ENCODE measurements at regions not wholly inside any gene's neighbourhood (a gene's known extent, or its start where the extent isn't known, plus 50 kb on each side); places are given as distances from the start of the nearest gene placed in this dataset.

GRCh38 chr13:89660752-89661151 lies 1686.7 kb upstream of the MIR17HG start:
- DNase-seq: no peak

GRCh38 chr13:89673789-89674311 lies 1673.6 kb upstream of the MIR17HG start:
- DNase-seq: no peak

DNA sequence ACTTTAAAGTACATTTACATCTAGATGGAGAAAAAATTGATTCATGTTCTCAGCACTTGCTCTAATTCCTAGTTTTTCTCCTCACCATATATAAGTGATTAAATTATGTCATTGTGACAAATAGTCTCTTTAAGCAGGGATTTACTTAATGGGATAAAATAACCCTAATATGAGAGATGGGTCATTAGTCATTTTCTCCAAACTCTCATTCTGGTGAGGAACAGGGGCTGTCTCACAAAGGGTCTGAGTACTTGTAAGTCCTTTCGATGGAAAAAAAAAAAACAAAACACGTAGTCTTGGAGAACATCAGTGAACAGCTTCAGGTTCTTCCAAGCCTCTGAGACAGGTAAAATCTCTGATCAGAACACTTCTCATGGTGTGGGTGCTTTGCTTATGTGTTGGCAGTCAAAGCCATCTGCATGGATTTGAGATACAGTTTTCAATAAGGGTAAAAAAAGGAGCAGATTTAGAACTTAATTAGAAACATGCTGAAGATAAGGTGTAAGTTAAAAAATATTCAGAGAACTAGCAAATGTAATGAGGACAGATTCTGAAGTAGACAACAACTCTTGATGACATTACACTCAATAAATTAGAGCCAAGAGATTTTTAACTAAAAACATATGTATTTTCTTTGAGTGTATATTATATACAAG lies 1668.9 kb upstream of the MIR17HG start:
- no peak for DNase-seq

DNA sequence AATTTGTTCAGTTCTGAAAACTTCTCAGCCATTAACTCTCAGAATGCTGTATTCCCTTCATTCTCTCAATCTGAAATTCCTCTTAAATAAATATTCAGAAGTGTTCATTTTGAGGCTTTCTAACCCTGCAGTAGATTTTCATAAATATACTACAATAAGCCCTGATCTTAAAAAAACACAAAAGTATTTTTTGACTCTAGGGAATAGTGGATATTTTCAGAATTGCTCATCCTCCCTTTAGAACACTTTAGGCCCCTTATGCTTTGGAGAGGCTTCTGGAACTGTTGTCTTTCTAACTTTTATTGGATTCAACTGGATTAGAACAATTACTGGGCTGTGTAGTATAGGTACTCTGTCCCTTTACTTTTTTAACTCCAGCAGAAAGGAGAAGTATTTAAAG lies 1662.6 kb upstream of the MIR17HG start:
- DNase-seq: no peak

DNA sequence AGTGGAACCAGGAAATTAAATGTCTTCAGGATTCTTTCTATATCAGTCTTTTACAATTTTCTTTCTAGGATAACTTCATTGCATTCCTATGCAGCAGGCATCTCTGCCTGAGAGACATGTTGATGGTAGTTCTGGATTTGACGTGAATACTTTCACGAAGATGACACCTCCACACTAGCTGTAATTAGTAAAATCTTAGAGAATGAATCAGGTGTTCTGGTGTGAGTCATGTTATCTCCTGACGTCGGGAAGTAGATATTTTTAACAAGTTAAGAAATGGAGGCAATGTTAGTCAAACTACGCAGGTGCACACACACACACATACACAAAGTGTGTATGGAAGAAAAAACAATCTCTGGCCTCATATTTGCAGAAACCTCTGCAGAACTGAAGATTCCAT lies 1661.3 kb upstream of the MIR17HG start:
- DNase-seq: no peak

DNA sequence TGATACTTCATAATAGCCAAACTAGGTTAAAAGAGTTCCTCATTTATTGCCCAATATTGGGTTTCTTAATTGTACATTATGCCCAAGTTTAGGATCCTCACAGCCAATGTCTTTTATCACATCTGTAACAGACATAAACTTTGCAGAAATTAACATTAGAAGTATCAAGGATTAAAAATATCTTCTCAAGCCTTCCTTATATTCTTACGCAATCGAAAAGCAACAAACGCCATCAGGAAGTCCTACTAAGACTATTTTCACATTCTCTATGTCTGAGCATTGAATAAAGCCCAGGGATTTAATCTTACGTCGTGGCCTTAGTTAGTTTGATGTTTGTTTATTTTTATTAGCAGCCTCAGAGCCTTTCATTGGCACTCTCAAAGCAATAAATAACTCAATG lies 1660.4 kb upstream of the MIR17HG start:
- DNase-seq: no peak

DNA sequence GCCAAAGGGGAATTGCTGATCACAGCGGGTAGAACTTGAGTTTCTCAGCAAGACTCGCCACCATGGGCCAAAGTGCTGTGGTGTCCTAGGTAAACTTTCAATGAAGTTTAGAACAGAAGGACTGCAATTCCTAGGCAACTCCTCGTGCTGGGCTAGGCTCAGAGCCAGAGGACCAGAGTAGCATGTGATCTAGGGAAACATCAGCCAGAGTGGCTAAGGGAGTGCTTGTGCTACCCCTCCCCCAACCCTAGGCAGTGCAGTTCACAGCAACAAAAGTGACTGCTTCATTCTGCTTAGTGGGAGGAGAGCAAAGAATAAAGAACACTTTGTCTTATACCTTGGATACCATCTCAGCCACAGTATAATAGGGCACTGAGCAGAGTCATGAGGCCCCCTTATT lies 1658.6 kb upstream of the MIR17HG start:
- DNase-seq: no peak

DNA sequence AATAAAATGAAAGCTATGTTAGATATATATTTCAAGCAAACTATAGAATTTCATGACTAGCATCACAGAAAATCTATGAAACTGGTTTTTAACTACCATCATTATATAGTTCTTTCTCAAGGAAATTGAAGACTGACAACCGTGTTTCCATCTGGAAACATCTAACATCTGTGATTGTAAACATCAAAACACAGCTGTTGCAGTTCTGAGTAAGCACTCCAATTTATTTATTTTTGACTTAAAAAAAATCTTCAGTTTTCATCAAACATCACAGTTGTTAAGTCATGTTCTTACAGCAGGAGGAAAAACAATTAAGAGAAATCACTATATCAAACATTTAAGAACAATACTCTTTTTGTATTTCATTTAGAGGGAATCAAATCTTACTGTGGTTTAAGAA lies 1653.0 kb upstream of the MIR17HG start:
- DNase-seq: no peak

DNA sequence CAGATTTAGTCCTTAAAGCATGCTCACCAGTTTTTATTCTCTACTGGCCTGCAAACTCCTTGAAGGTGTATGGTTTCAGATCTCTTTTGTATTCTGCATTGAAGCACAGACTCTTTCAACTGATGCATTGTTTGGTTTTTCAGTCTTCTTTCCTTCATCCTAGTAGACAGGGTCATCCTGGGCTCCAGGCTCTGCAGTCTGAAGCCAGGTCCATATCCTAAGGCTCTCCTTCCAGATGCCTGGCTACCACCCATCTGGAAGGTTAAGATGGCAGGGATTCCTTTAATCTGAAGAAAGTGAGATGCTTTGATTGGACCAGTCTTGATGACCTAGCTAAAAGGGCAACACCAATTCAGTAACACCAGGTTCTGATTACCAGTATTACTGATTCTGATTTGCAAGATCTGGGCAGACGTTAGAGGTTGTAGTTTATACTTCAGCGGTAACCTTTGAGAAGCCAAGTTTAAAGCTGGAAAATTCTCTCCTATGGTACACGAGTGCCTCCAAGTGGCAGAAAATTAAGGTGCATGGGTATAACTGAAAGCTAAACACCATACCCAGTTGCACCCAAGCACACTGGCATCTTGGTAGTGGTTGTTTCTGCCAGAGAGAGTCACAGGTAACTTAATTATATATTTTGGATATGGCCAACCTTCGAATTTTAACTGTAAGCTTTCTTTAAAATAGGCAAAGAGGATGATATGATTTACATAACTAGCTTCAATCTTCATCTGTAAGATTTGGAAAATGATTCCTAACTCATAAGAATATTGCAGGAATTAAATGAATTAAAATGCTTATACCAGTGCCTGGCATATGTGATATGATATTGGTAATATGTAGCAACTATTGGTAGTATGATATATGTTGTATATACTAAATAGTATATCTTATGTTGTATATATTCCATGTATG lies 1651.9 kb upstream of the MIR17HG start:
- DNase-seq: no peak

DNA sequence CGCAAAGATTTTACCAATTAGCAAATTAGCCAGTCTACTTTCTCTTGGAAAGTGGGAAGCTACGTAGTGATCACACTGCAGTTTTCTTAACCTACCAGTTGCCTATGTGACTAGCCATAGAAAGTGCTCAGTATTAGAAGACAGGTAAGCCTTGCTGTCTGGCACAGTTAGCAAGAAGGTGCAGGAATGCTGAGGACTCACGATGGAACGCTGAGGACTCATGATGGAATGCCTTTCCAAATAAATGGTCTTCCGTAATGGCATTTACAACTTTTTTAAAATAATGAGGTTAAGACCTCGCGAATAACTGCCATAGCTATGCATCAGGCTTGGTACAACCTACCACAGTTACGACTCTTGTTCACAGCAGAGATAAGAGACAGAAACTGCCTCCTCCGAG lies 1645.6 kb upstream of the MIR17HG start:
- no peak for DNase-seq

DNA sequence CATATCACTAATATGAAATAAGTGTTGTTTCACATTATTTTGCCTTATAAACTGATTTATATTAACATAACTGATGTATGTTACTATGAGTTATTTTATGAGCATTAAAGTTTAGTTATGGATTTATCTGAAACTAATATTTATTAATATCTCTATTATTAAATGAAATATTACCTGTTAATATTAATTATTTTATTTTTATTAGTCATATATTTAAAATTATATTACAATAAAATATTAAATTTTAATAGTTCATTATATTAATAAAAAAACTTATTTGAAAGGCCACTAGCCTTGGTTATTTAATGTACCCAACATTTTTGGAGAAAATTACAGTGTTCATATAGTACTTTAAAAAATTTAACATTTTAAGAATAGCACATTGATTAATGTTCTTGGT lies 1643.4 kb upstream of the MIR17HG start:
- DNase-seq: no peak

DNA sequence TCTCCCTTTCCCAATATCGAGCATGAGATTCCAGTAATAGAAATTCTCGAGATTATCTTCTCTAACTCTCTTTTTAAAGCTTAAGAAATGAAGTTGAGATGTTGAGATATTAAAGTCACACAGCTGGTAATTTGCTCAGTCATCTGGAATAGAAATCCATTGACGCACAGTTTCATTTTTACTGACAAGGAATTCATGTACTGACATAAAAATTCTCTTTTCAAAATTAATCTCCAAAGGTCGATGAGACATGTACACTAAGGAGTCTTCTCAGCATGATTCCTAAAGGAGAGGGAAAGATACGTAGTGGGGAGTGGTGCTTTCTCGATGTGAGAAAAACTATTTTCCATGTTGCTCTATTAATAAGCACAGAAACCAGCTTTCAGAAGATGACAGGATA lies 1639.5 kb upstream of the MIR17HG start:
- no peak for DNase-seq

DNA sequence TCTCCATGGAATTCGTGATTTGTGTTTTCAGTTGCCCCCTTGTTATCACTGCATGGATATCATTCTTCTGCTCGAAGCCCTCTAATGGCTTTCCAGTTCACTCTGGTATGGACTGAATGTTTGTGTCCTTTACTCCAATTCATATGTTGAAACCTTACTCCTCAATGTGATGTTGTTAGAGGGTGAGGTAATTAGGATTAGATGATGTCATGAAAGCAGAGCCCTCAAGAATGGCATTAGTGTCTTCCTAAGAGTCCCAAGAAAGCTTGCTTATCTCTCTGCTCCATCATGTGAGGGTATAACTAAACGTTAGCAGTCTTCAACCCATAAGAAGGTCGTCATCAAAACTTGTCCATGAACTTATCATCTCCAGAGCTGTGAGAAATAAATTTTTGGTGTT lies 1626.3 kb upstream of the MIR17HG start:
- DNase-seq: no peak

DNA sequence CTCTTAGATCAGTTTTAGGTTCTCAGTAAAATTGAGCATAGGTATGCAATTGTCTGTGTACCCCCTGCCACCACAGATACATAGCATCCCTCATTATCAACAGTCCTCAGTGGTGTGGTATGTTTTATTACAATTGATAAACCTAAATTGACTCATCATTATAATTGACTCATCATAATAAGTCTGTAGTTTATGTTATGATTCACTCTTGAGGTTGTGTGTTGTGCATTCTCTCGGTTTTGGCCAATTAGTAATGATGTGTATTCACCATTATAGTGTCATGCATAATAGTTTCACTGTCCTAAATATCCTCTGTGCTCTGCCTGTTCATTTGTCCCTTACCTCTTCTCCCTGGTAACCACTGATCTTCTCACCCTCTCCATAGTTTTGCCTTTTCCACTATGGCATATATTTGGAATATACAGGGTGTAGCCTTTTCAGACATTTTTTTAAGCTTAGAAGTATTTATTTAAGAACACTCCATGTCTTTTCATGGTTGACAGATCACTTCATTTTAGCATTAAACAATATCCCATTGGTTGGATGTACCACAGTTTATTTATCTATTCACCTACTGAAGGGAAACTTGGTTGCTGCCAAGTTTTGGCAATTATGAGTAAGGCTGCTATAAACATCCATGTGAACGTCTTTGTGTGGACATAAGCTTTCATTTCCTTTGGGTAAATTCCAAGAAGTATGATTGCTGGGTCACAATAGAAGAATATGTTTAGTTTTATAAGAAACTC lies 1620.6 kb upstream of the MIR17HG start:
- DNase-seq: no peak

- DNase-seq: no peak
These were observed 1613.7 kb upstream of the MIR17HG start for GRCh38 chr13:89733829-89734228.

GRCh38 chr13:89737051-89737450 lies 1610.4 kb upstream of the MIR17HG start:
- no peak for DNase-seq

- DNase-seq: no peak
These were observed 1609.4 kb upstream of the MIR17HG start for GRCh38 chr13:89738072-89738471.

- DNase-seq: no peak
These were observed 1606.3 kb upstream of the MIR17HG start for GRCh38 chr13:89740994-89741685.

- DNase-seq: no peak
These were observed 1600.9 kb upstream of the MIR17HG start for GRCh38 chr13:89746554-89746953.

GRCh38 chr13:89748716-89749115 lies 1598.8 kb upstream of the MIR17HG start:
- DNase-seq: no peak

DNA sequence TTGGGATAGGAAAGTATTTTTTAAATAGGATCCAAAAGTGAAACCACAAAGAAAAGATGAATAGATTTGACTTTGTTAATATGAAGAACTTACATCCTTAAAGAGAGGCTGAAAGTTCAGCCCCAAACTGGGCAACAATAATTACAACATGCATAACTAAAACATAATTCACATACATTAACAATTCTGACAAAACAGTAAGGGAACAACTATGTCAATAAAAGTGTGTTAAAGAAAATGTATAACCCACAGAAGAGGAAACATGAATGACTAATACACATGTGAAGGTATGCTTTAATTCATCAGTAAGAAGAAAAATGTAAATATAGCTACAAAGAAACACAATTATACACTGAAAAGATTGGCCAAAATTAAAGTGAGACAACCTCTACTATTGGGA lies 1597.6 kb upstream of the MIR17HG start:
- DNase-seq: no peak

DNA sequence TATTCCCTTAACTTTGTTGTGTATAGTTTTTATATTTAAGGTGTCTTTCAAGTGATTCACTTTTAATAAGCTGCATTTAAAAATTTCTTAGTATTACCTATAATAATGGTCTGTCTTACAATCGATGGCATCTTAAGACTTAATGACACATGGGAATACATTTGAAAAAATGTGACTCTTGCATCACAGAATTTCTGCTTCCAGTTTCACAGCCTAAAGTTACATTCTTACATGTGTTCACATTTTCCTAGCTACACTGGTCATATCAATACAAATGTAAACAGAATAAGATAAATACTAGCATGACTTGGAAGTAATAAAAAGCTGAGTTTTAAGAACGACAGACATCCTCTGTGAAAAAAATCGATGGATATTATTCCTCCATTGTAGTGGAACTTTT lies 1597.1 kb upstream of the MIR17HG start:
- no peak for DNase-seq

DNA sequence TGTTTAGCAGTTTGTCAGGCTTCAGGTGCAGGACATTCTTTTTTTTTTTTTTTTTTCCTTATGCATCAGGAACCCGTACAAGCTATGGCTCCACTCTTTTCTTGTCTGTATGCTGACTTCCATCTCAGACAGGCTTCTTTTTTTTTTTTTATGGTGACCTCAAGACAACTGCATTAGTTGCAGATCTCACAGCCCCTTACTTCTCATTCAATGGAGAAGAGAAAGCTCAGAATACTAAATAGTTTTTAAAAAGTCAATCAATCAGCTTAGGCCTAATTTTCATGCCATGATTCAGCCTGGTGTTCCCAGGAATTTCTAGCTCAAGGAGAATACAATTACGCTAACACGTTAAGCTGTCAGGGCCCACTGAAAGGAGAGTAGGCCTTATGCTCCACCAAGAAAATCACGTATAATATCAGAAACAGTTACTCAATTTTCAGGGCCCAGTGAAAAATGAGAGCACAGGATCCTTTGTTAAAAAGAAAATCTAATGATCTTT lies 1596.0 kb upstream of the MIR17HG start:
- no peak for DNase-seq

Measured in CD4-positive, alpha-beta T cell treated with Interleukin-10 for 1 hour (primary cell).